RPMI8226 (cell line): ENCODE measurements at regions not wholly inside any gene's neighbourhood (a gene's known extent, or its start where the extent isn't known, plus 50 kb on each side); places are given as distances from the start of the nearest gene placed in this dataset.
"Not testable (repeated sequence)": the region's sequence is repeated elsewhere in the genome, so short reads cannot be mapped to it uniquely, and the experiment has no call there.

Source experiments
- DNase-seq: peaks from one replicate; pipeline ENCODE4 v3.0.0-alpha.2; 2015

- DNase-seq, result not testable (repeated sequence)
Observed at GRCh38 chr22:11017108-11017507, 4510.9 kb upstream of the OR11H1 start.

DNA sequence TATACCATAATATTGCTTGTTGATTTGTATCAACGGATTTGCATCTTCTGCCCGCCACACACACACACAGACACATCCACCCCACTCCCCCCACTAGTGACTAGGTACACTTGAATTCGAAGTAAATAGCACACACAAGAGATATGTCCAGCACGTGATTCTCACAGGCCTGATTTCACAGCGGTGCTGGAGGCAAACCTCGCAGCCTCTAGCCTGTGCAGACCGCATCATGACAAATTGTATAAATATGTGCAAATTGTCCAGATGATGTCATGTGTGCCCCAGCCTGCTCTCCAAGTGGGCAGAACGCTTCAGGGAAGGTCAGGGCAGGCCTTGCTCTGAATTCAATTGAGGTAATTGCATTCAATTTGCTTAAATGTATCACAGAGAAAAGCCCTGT, 4507.5 kb upstream of the OR11H1 start:
- not testable (repeated sequence) for DNase-seq

GRCh38 chr22:11026541-11026940, 4501.5 kb upstream of the OR11H1 start:
- not testable (repeated sequence) for DNase-seq

GRCh38 chr22:11027064-11027463, 4500.9 kb upstream of the OR11H1 start:
- DNase-seq, result not testable (repeated sequence)

DNA sequence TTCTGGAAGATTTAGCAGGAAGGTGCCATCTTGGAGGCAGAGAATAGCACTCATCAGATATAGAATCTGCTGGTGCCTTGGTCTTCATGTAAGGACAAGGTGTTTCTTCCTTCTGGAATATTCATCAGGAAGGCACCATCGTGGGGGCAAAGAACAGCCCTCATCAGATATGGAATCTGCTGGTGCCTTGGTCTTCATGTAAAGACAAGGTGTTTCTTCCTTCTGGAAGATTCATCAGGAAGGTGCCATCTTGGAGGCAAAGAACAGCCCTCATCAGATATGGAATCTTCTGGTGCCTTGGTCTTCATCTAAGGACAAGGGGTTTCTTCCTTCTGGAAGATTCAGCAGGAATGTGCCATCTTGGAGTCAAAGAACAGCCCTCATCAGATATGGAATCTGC, 4500.5 kb upstream of the OR11H1 start:
- not testable (repeated sequence) for DNase-seq

DNA sequence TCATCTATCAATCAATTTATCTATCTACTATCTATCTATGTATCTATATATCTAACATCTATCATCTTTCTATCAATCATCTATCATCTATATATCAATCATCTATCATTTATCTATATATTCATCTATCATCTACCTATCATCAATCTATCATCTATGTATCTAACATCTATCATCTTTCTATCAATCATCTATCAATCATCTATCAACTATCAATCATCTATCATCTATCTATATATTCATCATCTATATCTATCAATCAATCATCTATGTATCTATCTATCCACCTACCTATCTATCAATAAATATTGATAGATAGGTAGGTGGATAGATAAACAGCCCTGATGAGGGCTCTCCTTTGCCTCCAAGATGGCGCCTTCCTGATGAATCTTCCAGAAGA, 4499.8 kb upstream of the OR11H1 start:
- DNase-seq, result not testable (repeated sequence)

DNA sequence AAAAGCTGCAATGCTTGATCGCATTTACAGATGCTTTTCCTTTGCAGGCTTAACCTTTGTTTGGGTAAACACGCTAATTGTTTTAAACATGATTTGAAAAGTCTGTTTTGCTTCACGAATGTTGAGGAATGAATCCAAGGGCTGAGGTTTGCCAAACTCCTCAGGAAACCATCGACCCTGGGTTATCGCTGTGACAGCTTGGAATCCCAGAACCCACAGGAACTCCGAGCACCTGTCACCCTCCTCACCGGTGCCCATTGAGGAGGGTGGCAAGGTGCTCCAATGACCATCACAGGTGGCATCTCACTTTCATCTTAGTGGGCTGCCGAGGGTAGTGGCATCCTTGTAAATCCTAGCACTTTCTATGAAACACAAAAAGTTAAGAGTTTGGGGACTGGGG, 4498.5 kb upstream of the OR11H1 start:
- DNase-seq, result not testable (repeated sequence)

DNA sequence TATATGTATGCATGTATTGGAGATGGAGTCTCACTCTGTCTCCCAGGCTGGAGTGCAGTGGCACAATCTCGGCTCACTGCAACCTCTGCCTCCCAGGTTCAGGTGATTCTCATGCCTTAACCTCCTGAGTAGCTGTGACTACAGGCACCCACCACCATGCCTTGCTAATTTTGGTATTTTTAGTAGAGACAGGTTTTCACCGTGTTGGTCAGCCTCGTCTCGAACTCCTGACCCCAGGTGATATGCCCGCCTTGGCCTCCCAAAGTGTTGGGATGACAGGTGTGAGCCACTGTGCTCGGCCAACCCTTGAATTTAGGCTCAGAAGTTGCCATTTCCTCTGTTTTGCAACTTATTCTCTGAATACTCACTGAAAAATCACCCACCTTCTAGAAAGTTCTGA, 4498.0 kb upstream of the OR11H1 start:
- not testable (repeated sequence) for DNase-seq

DNA sequence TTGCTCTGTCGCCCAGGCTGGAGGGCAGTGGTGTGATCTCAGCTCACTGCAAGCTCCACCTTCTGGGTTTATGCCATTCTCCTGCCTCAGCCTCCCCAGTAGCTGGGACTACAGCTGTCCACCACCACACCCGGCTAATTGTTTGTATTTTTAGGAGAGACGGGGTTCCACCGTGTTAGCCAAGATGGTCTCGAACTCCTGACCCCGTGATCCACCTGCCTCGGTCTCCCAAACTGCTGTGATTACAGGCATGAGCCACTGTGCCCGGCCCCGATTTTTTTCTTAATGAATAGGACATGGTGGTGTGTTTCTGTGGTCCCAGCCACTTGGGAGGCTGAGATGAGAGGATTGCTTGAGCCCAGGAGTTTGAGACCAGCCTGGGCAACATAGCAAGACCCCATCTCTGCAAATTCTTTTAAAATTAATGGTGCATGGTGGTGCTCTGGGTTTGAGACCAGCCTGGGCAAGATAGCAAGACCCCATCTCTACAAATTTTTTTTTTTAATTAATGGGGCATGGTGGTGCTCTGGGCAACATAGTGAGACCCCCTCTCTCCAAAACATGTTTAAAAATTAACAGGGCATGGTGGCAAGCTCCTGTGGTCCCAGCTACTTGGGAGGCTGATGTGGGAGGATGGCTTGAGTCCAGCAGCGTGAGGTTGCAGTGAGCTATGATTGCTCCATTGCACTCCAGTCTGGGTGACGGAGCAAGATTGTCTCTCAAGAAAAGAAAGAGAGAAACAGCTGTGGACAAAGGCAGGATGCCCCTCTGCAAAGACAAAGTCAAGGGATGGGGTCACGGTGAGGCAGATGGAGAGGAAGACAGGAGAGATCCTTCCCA, 4497.2 kb upstream of the OR11H1 start:
- DNase-seq, result not testable (repeated sequence)

DNA sequence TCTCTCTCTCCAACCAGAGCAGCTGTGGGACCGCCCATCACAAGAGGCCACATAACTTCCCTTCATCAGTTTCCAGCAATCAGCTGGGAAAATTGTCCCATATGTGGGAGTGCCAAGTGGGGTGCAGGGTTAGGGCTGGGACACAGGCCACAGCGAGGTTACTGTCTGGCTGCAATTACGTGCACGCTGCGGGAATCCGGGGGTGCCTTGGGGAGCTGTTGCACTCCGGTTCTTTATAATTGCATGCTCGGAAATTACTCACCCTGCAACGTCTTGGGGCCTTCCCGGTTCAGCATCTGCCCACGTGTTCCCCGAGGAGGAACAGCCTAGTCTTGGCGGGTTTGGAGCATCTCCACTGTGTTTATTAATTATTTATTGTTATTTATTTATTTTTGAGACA, 4495.9 kb upstream of the OR11H1 start:
- not testable (repeated sequence) for DNase-seq

DNA sequence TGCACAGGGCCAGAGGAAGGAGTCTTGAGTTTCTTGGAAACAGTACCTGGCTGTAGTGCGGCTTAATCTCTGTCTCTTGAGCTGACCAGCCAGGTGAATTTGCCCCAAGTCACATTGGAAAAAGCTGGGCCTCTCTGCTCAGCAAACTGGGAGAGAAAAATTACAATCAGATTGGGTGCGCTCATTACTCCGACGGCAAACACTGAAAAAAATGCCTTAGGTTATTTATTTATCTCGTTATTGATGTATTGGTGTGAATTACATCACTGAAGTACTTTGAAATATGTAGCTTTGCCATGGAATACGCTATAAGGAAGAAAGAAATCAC, 4493.4 kb upstream of the OR11H1 start:
- DNase-seq, result not testable (repeated sequence)

DNA sequence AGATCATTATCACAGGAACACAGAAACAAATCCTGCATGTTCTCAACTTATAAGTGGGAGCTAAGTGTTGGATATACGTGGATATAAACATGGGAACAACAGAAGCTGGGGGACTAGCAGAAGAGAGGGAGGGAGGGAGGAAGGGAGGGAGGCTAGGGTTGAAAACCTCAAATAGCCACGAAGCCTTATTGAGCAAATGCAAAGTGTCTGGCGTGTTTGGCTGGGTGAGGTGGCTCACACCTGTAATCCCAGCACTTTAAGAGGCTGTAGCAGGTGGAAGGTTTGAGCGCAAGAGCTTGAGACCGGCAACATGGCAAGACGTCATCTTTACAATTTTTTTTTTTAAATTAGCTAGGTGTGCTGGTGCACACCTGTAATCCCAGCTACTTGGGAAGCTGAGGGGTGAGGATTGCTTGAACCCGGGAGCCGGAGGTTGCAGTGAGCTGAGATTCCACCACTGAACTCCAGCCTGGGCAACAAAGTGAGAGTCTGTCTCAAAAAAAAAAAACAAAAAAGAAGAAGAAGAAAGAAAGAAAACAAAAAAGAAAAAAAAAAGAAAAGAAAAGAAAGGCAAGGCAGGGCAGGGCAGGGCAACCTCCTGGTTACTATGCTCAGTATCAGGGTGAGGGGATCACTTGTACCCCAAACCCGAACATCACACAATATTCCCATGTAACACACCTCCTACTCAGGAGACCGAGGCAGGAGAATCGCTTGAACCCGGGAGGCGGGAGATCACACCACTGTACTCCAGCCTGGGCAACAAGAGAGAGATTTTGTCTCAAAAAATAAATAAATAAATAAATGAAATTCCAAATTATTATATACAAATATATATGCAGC, 4492.7 kb upstream of the OR11H1 start:
- not testable (repeated sequence) for DNase-seq

DNA sequence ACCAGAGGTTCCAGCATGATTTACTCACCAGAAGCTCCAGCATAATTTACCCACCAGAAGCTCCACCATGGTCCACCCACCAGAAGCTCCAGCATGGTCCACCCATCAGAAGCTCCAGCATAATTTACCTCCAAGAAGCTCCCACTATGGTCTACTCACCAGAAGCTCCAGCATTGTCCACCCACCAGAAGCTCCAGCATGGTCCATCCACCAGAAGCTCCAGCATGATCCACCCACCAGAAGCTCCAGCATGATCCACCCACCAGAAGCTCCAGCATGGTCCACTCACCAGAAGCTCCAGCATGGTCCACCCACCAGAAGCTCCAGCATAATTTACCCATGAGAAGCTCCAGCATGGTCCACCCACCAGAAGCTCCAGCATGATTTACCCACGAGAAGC, 4490.7 kb upstream of the OR11H1 start:
- not testable (repeated sequence) for DNase-seq

DNA sequence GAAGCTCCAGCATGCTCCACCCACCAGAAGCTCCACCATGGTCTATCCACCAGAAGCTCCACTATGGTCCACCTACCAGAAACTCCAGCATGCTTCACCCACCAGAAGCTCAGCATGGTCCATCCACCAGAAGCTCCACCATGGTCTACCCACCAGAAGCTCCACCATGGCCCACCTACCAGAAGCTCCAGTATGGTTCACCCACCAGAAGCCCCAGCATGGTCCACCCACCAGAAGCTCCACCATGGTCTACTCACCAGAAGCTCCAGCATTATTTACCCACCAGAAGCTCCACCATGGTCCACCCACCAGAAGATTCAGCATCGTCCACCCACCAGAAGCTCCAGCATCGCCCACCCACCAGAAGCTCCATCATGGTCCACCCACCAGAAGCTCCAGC, 4490.2 kb upstream of the OR11H1 start:
- not testable (repeated sequence) for DNase-seq

- not testable (repeated sequence) for DNase-seq
Observed at GRCh38 chr22:11038786-11039185, 4489.2 kb upstream of the OR11H1 start.

DNA sequence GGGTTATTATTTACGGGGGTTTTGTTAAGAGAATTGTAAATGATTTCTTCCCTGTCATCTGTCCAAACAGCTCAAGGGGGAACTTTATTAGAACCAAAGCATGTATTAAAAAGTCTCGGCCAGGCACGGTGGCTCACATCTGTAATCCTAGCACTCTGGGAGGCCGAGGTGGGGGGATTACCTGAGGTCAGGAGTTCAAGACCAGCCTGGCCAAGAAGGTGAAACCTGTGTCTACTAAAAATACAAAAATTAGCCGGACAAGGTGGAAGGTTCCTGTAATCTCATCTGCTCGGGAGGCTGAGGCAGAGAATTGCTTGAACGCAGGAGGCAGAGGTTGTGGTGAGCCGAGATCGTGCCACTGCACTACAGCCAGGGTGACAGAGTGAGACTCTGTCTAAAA, 4486.6 kb upstream of the OR11H1 start:
- not testable (repeated sequence) for DNase-seq

DNA sequence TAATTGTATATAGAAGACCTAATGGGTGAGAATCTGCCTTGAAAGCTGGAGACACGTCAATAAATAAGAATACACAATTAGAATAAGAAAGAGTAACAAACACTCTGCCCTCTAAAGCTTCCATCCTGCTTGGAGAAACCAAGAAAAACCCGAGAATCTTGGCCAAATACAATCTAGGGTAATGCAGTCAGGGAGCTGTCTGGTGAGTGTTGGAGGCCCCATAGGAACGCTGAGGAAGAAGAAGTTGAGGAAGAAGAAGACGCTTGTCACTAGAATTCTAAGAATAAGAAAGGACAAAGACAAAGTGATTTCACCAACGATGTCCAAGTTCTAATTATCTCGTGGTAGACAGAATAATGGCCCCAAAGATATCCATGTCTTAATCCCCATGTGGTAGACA, 4485.9 kb upstream of the OR11H1 start:
- DNase-seq, result no peak

DNA sequence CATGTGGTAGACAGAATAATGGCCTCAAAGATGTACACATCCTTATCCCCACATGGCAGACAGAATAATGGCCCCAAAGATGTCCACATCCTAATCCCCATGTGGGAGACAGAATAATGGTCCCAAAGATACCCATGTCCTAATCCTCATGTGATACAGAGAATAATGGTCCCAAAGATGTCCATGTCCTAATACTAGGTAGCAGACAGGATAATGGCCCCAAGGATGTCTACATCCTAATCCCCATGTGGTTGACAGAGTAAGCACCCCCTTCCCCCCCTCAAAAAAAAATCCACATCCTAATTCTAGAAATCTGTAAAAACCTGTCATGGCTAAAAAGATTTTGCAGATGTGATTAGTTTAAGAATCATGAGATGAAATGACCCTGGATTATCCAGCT, 4484.7 kb upstream of the OR11H1 start:
- DNase-seq, result not testable (repeated sequence)

GRCh38 chr22:11048884-11049283, 4479.1 kb upstream of the OR11H1 start:
- DNase-seq, result not testable (repeated sequence)

DNA sequence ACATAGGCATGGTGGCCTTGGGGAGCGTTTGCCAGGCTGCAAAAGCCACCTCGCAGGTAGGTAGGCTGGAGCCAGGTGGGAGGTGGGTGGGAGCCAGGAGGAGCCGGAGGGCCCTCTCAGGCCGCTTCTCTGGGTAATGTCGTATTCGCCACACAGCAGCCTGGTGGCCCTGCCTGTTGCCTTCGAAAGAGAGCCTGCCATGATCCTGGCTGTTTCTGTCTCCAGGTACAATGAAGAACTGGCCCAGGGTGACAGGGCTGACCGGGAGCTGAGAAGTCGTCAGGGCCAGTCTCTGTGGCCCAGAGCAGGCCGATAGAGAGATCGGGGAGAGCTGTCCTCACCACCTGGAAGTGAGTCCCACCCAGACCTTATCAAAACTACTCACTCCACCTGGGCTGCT, 4477.8 kb upstream of the OR11H1 start:
- DNase-seq, result not testable (repeated sequence)

GRCh38 chr22:11051401-11052112, 4476.4 kb upstream of the OR11H1 start:
- not testable (repeated sequence) for DNase-seq

- not testable (repeated sequence) for DNase-seq
Observed at GRCh38 chr22:11053403-11054344, 4474.3 kb upstream of the OR11H1 start.
